CD4-positive, alpha-beta T cell (primary cell): ENCODE measurements at regions not wholly inside any gene's neighbourhood (a gene's known extent, or its start where the extent isn't known, plus 50 kb on each side); places are given as distances from the start of the nearest gene placed in this dataset.

Source experiments
- ATAC-seq: fragments of 200-7000 bp; cut with Tn5 transposase; one replicate; pipeline ENCODE4 v1.10.0; 2022; ENCODE audit warnings: mild to moderate bottlenecking; ENCODE audit not compliant: poor library complexity
- CTCF ChIA-PET: fragments of 350-600 bp; sonication (Branson Sonifier 250); formaldehyde crosslinking; loops from one replicate; lab custom pipeline; 2021; ENCODE audit warnings: antibody characterized with exemption, inconsistent platforms; lab: Charles Lee
- POLR2A ChIA-PET: fragments of 350-600 bp; sonication (Branson Sonifier 250); formaldehyde crosslinking; loops from one replicate; lab custom pipeline; 2021; ENCODE audit warnings: antibody characterized with exemption, inconsistent platforms; lab: Charles Lee
- DNase-seq, 14 experiments: peaks; one replicate each; pipeline ENCODE4 v3.0.0-alpha.2; 2013 to 2020; ENCODE audit warnings: mixed read lengths in 2 of 14
- H3K27ac ChIP-seq, 2 donors: one replicate each; pipeline versions ENCODE4 v1.5.1 to v1.7.0; 2013; ENCODE audit warnings: low read length in 2 of 2, low read depth in 1 of 2, mild to moderate bottlenecking in 1 of 2
- H3K27me3 ChIP-seq, 2 experiments: 1 replicate in 1 of 2; 2 replicates in 1 of 2; pipeline versions ENCODE4 v1.6.1 to v1.7.0; 2013; ENCODE audit warnings: low read length in 2 of 2, control low read depth in 1 of 2, mild to moderate bottlenecking in 1 of 2, moderate library complexity in 1 of 2; ENCODE audit not compliant: insufficient read depth in 2 of 2, control insufficient read depth in 1 of 2
- H3K36me3 ChIP-seq: one replicate; pipeline ENCODE4 v1.6.1; 2013; ENCODE audit warnings: low read length, control low read depth; ENCODE audit not compliant: insufficient read depth
- H3K4me1 ChIP-seq: one replicate; pipeline ENCODE4 v1.6.1; 2013; ENCODE audit warnings: low read length, control low read depth; ENCODE audit not compliant: insufficient read depth
- H3K4me3 ChIP-seq: one replicate; pipeline ENCODE4 v1.5.1; 2013; ENCODE audit warnings: mild to moderate bottlenecking, low read length, moderate library complexity
- H3K9me3 ChIP-seq, 2 experiments: 1 replicate in 1 of 2; 2 replicates in 1 of 2; pipeline versions ENCODE4 v1.6.1 to v1.7.0; 2013; ENCODE audit warnings: low read length in 2 of 2, mild to moderate bottlenecking in 2 of 2, control low read depth in 1 of 2, moderate library complexity in 1 of 2; ENCODE audit not compliant: control insufficient read depth in 1 of 2, insufficient read depth in 1 of 2
- H3K27ac Mint-ChIP-seq: one replicate; pipeline ENCODE4 v1.8.0; 2020; ENCODE audit warnings: mixed read lengths
- H3K27me3 Mint-ChIP-seq: one replicate; pipeline ENCODE4 v1.8.0; 2021; ENCODE audit warnings: mixed read lengths
- H3K36me3 Mint-ChIP-seq: one replicate; pipeline ENCODE4 v1.8.0; 2021; ENCODE audit warnings: low read depth, mixed read lengths
- H3K4me1 Mint-ChIP-seq: one replicate; pipeline ENCODE4 v1.8.0; 2021; ENCODE audit warnings: low read depth, mixed read lengths
- H3K4me3 Mint-ChIP-seq: one replicate; pipeline ENCODE4 v1.8.0; 2020; ENCODE audit warnings: mild to moderate bottlenecking, mixed read lengths
- H3K9me3 Mint-ChIP-seq: one replicate; pipeline ENCODE4 v1.8.0; 2020; ENCODE audit warnings: mixed read lengths
- intact Hi-C, 2 experiments: fragments of 100-400 bp; cut with DNase I in 1 of 2; cut with micrococcal nuclease in 1 of 2; formaldehyde crosslinking; loops; one replicate each; pipeline versions ENCODE4 v1.15.1 to v1.9.0; 2023 to 2025; cut with DNase I, micrococcal nuclease
- TF ChIP-seq, protein P1 (sequence below): fragments of 200-600 bp; IDR thresholded peaks from one replicate; pipeline ENCODE4 v1.8.0; 2022; ENCODE audit warnings: antibody characterized with exemption, mild to moderate bottlenecking

DNA sequence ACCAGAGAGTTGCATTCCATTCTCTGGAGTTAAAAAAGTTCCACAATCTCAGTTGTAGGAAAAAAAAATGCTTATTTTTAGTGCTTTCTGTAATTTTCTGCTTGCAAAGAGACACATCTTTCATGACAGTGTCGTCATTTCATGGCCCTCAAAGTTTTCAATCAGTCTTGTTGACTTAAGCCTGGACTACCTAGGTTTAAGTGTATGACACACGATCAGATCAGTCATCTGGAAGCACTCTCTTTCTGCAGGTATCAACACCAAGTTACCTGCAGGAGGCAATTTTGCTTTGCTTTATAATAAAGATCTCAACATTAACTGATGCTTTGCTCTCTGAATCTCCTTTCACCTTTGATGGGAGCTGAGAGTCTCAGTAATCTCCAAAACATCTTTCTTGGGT lies 251.6 kb downstream of the BCAT1 start:
- H3K4me1 Mint-ChIP-seq, result no peaks in the 10 kb centered on the region
- Histone ChIP-seq H3K36me3 (no peaks in the 10 kb centered on the region), H3K27me3 (no peaks in the 10 kb centered on the region), H3K4me3 (no peak overlapping the region), H3K9me3 (no peaks in the 10 kb centered on the region), H3K4me1 (no peaks in the 10 kb centered on the region), H3K27ac (no peak overlapping the region)
- no peaks in the 10 kb centered on the region for H3K36me3 Mint-ChIP-seq
- intact Hi-C loops, result loop anchor here in 1 of 2 experiments (5.0 to 10.0 kb wide), 2 partner anchors 795 to 1462 kb away; no protein-coding TSS in a partner anchor
- ChIA-PET CTCF (no interaction called here), POLR2A (no interaction called here)
- DNase-seq (no peak), ATAC-seq (no peak)
- H3K27me3 Mint-ChIP-seq, result no peaks in the 10 kb centered on the region
- no peak overlapping the region for H3K4me3 Mint-ChIP-seq
- no peak overlapping the region for H3K27ac Mint-ChIP-seq
- TF ChIP-seq, protein P1, sequence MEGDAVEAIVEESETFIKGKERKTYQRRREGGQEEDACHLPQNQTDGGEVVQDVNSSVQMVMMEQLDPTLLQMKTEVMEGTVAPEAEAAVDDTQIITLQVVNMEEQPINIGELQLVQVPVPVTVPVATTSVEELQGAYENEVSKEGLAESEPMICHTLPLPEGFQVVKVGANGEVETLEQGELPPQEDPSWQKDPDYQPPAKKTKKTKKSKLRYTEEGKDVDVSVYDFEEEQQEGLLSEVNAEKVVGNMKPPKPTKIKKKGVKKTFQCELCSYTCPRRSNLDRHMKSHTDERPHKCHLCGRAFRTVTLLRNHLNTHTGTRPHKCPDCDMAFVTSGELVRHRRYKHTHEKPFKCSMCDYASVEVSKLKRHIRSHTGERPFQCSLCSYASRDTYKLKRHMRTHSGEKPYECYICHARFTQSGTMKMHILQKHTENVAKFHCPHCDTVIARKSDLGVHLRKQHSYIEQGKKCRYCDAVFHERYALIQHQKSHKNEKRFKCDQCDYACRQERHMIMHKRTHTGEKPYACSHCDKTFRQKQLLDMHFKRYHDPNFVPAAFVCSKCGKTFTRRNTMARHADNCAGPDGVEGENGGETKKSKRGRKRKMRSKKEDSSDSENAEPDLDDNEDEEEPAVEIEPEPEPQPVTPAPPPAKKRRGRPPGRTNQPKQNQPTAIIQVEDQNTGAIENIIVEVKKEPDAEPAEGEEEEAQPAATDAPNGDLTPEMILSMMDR, result no peak
- no peaks in the 10 kb centered on the region for H3K9me3 Mint-ChIP-seq

DNA sequence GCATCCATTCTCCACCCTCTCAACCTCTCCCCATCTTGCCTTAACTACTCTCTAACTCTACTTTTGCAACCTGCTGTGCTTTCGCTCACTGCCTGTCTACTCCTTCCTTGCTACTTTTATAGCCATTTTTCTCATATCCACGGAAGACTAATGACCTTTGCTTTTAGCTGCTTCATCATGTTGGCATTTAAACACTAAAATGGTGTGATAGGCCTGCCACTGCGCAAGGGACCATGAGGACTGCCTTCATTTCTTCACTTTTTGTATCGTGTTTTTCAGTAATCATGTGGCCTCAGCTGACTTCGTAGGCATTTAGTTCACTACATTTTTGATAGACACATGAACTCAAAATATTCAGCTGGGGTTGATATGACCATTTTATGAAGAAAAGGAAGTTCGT lies 252.1 kb downstream of the BCAT1 start:
- H3K9me3 Mint-ChIP-seq, result no peaks in the 10 kb centered on the region
- DNase-seq, result no peak
- POLR2A ChIA-PET, result no interaction called here
- no peak overlapping the region for H3K4me3 Mint-ChIP-seq
- no peaks in the 10 kb centered on the region for H3K4me1 Mint-ChIP-seq
- intact Hi-C loops, result loop anchor here in 1 of 2 experiments (5.0 to 10.0 kb wide), 2 partner anchors 796 to 1462 kb away; no protein-coding TSS in a partner anchor
- H3K27me3 ChIP-seq, result no peaks in the 10 kb centered on the region
- H3K27ac Mint-ChIP-seq, result no peak overlapping the region
- no peaks in the 10 kb centered on the region for H3K36me3 Mint-ChIP-seq
- no peaks in the 10 kb centered on the region for H3K36me3 ChIP-seq
- no peak for ATAC-seq
- TF ChIP-seq, protein P1, result no peak
- no peak overlapping the region for H3K4me3 ChIP-seq
- no peaks in the 10 kb centered on the region for H3K9me3 ChIP-seq
- H3K27ac ChIP-seq, result no peak overlapping the region
- CTCF ChIA-PET, result no interaction called here
- H3K27me3 Mint-ChIP-seq, result no peaks in the 10 kb centered on the region
- H3K4me1 ChIP-seq, result no peaks in the 10 kb centered on the region

DNA sequence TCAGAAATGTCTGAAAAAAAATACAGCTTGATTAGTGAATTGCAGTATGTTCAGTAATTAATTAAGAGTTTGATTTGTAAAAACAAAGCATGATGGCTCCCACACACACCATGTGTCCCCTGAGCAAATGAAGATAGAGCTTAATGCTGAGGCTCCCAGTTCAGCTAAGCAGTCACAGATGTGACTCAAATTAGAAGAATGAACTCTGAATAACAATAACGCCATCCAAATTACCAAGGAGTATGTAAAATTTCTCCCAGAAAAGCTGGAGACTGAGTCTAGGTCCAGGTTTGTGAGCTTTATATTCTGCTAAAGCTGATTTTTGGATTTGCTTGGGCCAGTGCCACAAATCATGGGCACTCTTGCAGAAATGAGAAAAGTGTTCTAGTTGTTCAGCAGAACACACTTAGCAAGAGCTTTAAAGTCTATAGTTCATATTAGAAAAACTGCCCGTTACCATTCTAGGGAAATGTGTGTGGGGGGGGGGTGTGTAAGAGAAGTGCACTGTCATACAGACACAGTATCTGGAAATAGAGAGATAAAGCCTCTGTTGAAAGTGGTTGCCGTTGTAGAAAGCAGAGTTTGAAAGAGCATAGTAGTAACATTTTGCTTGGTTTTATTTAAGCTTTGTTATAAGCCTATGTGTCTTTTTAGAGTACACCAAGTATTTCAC lies 253.1 kb downstream of the BCAT1 start:
- H3K27me3 Mint-ChIP-seq, result no peaks in the 10 kb centered on the region
- POLR2A ChIA-PET, result no interaction called here
- Histone ChIP-seq H3K4me3 (no peak overlapping the region), H3K9me3 (no peaks in the 10 kb centered on the region), H3K36me3 (no peaks in the 10 kb centered on the region), H3K27me3 (no peaks in the 10 kb centered on the region), H3K27ac (no peak overlapping the region), H3K4me1 (no peaks in the 10 kb centered on the region)
- H3K4me1 Mint-ChIP-seq, result no peaks in the 10 kb centered on the region
- TF ChIP-seq, protein P1, result no peak
- no peak for ATAC-seq
- no peak overlapping the region for H3K27ac Mint-ChIP-seq
- no peak overlapping the region for H3K4me3 Mint-ChIP-seq
- no peaks in the 10 kb centered on the region for H3K36me3 Mint-ChIP-seq
- CTCF ChIA-PET, result no interaction called here
- H3K9me3 Mint-ChIP-seq, result no peaks in the 10 kb centered on the region
- intact Hi-C loops, result loop anchor here in 1 of 2 experiments (5.0 to 10.0 kb wide), 2 partner anchors 797 to 1461 kb away; no protein-coding TSS in a partner anchor
- no peak for DNase-seq
